Rectal smooth muscle tissue (tissue), 1 donor: ENCODE measurements at regions not wholly inside any gene's neighbourhood (a gene's known extent, or its start where the extent isn't known, plus 50 kb on each side); places are given as distances from the start of the nearest gene placed in this dataset.
"Not testable (repeated sequence)": the region's sequence is repeated elsewhere in the genome, so short reads cannot be mapped to it uniquely, and the experiment has no call there.

Experiments
- H3K27ac ChIP-seq: one replicate; pipeline ENCODE4 v1.7.0; 2013; ENCODE audit warnings: low read depth, low read length, inconsistent platforms
- H3K27me3 ChIP-seq: one replicate; pipeline ENCODE4 v1.7.0; 2013; ENCODE audit warnings: low read length; ENCODE audit not compliant: control insufficient read depth, insufficient read depth
- H3K36me3 ChIP-seq: one replicate; pipeline ENCODE4 v1.7.0; 2013; ENCODE audit warnings: low read length; ENCODE audit not compliant: control insufficient read depth, insufficient read depth
- H3K4me1 ChIP-seq: one replicate; pipeline ENCODE4 v1.7.0; 2013; ENCODE audit warnings: low read length; ENCODE audit not compliant: control insufficient read depth, insufficient read depth
- H3K4me3 ChIP-seq: one replicate; pipeline ENCODE4 v1.7.0; 2013; ENCODE audit warnings: low read length
- H3K9ac ChIP-seq: one replicate; pipeline ENCODE4 v1.7.0; 2013; ENCODE audit warnings: low read length

DNA sequence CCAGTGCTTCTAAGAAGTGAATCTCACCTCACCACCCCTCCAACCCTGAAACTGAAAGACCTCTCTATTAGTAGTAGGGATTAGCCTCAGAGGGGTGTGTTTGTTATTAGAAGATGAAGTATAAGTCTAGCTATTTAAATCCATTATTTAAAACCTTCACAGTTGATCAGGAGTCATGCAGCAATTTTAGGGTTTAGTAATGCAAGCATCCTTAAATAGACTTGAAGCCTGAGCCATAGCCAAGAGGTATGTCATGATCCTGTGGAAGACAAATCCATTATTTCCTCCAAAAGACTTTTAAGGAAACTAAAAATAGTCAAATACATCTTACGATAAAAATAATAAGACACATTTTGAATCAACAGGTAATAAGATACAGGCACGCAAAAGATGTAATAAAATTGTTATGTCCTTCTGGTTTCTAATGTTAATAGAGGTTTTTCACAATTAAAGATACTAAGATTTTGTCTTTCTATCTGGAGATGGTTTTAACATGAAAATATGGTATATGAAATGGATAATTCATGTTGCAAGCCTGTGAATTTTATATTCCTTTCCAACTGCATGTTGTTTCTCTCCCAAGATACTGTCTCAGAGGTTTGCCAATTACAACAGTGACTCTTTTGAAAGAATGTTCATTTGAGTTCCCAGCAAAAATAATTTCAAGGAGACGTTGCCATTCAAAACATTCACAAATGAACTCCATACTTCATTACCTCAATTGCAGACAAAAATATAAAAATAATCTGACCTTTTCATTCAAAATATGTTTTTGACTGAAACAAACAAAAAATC is 68.0 kb downstream of the LUZP4 start:
- no peak overlapping the region for H3K27ac ChIP-seq

DNA sequence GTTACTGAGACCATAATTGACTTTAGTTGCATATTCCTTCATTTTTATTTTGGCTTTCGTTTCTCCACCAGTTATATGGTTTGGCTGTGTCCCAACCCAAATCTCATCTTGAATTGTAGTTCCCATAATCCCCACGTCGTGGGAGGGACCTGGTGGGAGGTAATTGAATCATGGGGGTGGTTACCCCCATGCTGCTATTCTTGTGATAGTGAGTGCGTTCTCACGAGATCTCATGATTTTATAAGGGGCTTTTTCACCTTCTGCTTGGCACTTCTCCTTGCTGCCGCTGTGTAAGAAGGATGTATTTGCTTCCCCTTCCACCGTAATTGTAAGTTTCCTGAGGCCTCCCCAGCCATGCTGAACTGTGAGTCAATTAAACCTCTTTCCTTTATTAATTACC is 70.0 kb downstream of the LUZP4 start:
- not testable (repeated sequence) for H3K27me3 ChIP-seq, H3K9ac ChIP-seq, H3K4me3 ChIP-seq, H3K36me3 ChIP-seq, H3K4me1 ChIP-seq, H3K27ac ChIP-seq

More for the DNA sequence above, 68.0 kb downstream of the LUZP4 start:
- H3K9ac ChIP-seq: no peak overlapping the region
- H3K4me1 ChIP-seq: no peaks in the 10 kb centered on the region
- H3K36me3 ChIP-seq: no peaks in the 10 kb centered on the region
- peaks cover 3% of the 10 kb centered on the region for H3K27me3 ChIP-seq
- H3K4me3 ChIP-seq: no peak overlapping the region

DNA sequence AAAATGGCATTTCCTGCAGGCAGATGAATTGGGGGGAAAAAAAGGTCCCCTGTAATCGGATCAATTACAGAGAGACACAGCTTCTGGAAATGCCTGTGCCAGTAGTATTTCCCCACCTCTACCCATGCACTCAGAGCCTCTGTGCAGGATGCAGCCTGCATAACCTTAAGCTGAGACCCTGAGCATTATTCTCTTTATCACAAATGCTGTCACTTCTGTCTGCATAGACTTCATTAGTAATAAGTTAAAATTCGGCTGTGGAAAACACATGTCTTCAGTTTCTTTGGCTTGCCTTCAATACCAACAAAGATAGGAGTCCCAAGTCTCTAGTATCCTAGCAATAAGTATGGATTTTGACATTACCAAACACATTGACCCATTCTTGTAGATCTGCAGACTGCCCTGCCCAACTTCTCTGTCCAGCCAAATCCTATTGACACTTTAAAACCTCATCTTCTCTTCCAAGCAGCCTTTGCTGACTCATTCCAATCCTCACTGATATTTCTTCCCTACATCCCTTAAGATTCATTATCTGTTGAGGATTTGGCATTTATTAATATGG is 70.8 kb downstream of the LUZP4 start:
- Histone ChIP-seq H3K4me1 (no peaks in the 10 kb centered on the region), H3K36me3 (no peaks in the 10 kb centered on the region), H3K27me3 (peaks cover 3% of the 10 kb centered on the region), H3K4me3 (no peak overlapping the region), H3K9ac (no peak overlapping the region), H3K27ac (no peak overlapping the region)

DNA sequence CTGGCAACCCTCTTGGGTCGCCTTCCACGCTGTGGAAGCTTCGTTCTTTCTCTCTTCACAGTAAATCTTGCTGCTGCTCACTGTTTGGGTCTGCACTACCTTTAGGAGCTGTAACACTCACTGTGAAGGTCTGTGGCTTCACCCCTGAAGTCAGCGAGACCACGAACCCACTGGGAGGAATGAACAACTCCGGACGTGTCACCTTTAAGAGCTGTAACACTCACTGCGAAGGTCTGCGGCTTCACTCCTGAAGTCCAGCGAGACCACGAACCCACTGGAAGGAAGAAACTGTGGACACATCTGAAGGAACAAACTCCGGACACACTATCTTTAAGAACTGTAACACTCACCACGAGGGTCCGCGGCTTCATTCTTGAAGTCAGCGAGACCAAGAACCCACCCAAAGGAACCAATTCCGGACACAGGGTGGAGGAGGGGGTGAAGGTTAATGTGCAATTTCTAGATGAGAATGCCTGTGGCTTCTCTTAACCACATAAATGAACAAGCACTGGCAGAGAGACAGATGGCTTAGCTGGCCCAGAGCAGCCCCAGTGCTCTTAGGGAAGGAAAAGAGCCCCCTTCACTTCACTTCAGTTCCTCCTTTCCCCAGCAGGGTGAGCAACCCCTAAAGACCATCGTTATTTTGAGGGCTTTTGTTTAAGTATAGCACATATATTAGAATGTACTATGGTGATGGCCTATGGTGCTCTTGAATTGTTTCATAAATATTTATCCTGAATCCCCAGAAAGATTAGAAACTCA is 73.0 kb downstream of the LUZP4 start:
- H3K4me1 ChIP-seq: no peaks in the 10 kb centered on the region
- H3K36me3 ChIP-seq: no peaks in the 10 kb centered on the region
- no peak overlapping the region for H3K27ac ChIP-seq
- no peak overlapping the region for H3K4me3 ChIP-seq
- no peaks in the 10 kb centered on the region for H3K27me3 ChIP-seq
- H3K9ac ChIP-seq: no peak overlapping the region

DNA sequence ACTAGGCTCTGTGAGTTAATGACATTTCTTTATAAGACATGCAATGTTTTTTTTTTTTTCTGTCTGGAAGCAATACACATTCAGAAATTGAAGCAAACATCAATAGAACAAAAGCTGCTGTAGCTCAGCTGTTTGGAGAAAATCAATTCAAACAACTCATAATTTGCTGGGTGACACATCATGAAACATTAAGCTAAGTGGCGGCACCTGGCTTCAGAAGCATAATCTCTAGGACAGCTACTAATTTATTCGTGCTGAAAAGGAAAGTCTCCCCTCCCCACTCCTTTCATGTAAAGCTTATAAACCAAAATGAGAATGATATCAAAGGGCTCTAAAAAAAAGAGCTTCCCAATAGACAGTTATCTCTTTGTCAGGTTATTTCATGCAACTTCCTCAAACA is 73.9 kb downstream of the LUZP4 start:
- Histone ChIP-seq H3K27ac (no peak overlapping the region), H3K27me3 (no peaks in the 10 kb centered on the region), H3K9ac (no peak overlapping the region), H3K36me3 (no peaks in the 10 kb centered on the region), H3K4me3 (no peak overlapping the region), H3K4me1 (no peaks in the 10 kb centered on the region)

DNA sequence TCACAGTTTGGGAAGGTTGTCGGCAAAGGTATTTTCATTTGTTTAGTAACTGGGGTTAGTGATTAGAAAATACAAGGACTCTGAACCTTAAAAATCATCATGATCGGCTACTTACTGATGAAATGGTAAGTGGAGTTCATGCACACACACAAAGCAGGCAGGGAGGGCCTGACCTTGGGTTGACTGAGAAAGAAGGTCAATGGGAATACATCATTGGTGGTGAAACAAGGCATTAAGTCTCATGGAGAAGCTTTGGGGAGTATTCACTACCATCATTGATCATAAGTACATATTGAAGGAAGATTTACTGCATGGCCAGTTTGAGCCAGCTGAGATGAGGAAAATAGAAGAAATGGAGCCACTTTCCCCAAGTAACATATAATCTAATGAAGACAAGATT is 74.4 kb downstream of the LUZP4 start:
- Histone ChIP-seq H3K9ac (no peak overlapping the region), H3K27me3 (no peaks in the 10 kb centered on the region), H3K27ac (no peak overlapping the region), H3K4me3 (no peak overlapping the region), H3K36me3 (no peaks in the 10 kb centered on the region), H3K4me1 (no peaks in the 10 kb centered on the region)

DNA sequence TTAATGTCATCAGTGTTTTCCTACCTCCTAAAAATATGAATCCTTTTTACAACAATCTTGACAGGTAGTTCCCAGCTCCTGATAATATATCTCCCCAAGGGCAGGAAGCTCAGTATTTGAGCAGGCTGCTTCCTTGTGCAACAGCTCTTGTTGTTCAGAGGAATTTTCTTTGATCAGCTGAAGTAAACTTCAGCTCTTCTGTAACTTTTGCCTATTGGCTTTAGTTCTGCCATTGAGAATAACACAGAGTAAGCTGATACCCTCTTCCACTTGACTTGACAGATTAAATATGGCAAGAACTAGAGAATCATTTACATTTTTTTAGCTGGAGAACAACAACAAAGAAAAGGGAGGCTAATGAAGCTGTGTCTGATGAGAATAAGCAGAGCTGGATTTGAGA is 75.2 kb downstream of the LUZP4 start:
- no peaks in the 10 kb centered on the region for H3K27me3 ChIP-seq
- H3K27ac ChIP-seq: no peak overlapping the region
- H3K9ac ChIP-seq: no peak overlapping the region
- no peaks in the 10 kb centered on the region for H3K4me1 ChIP-seq
- no peaks in the 10 kb centered on the region for H3K36me3 ChIP-seq
- H3K4me3 ChIP-seq: no peak overlapping the region

DNA sequence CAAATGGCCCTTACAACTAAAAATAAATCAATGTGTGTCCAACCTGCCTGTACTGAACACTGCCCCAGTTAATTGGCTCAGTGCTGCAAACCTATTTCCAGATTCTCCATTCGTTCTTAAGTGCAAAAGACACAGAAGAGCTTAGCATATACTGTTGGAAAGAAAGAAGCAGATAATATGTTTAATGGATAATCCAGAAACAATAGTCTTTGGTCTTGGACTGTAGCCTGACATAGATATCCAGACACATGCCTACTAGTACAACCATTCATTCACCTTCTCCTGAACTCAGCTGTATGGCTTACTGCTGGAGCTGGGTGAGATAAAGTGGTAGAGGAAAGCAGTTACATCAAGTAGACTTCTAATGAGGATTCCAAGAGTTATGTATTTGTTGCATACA is 77.0 kb downstream of the LUZP4 start:
- Histone ChIP-seq H3K4me3 (no peak overlapping the region), H3K9ac (no peak overlapping the region), H3K4me1 (no peaks in the 10 kb centered on the region), H3K36me3 (no peaks in the 10 kb centered on the region), H3K27ac (no peak overlapping the region), H3K27me3 (no peaks in the 10 kb centered on the region)

DNA sequence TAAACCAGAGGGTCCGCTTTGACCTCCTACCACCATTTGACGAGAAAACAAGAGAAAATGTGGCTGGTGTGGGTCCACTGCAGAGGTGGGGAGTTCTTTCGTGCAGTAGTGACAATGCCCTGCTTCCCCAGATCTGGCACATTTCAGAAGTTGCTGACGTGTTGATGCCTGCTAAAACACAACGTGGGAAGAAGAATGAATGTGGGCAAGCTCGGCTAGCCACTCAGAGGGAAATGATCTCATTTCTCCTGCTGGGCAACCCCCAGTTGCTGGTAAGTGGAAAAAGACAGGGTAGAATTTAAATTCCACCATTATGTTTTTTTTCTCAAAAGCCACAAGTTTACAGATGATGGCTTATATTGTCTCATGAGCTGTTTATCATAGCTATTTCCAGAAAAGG is 77.9 kb downstream of the LUZP4 start:
- Histone ChIP-seq H3K4me1 (no peaks in the 10 kb centered on the region), H3K36me3 (no peaks in the 10 kb centered on the region), H3K9ac (no peak overlapping the region), H3K27ac (no peak overlapping the region), H3K4me3 (no peak overlapping the region), H3K27me3 (no peaks in the 10 kb centered on the region)

DNA sequence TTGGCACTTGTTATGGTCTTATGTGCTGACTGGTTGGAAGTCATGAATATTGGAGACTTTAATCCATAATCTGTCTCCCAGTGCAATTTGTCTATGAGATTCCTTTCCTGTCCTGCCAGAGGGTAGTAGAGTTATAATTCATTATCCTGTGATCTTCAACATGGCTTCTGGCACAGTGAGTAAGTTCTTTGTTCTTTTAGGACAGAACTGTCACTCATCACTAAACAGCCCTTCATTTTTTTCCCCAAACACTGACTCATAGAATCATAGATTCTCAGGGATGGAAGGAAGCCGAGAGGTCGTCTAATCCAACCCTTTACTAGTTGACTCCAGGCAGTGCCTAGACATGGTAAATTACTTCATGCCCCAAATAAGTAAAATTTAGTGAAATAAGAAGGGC is 78.4 kb downstream of the LUZP4 start:
- Histone ChIP-seq H3K36me3 (no peaks in the 10 kb centered on the region), H3K27me3 (no peaks in the 10 kb centered on the region), H3K4me1 (no peaks in the 10 kb centered on the region), H3K9ac (no peak overlapping the region), H3K4me3 (no peak overlapping the region), H3K27ac (no peak overlapping the region)

DNA sequence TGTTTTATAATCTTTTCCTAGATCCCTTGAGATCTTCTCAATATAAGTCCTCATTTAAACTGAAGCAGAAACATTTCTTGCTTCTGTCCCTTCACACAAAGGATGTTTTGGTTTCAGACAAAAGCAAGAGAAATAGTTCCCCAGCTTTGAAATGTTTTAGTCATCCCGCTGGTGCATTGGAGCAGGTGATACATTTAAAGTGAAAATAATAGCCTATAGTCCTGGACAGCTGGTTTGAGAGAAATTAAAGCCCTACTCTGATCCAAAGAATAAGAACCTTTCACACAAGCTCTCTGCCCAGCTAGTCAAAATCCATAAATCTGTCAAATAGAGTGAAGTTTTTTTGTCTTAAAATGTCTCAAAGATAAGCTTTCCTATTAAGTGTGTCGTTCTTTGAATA is 79.4 kb downstream of the LUZP4 start:
- Histone ChIP-seq H3K27ac (no peak overlapping the region), H3K27me3 (no peaks in the 10 kb centered on the region), H3K4me1 (no peaks in the 10 kb centered on the region), H3K4me3 (no peak overlapping the region), H3K9ac (no peak overlapping the region), H3K36me3 (no peaks in the 10 kb centered on the region)

DNA sequence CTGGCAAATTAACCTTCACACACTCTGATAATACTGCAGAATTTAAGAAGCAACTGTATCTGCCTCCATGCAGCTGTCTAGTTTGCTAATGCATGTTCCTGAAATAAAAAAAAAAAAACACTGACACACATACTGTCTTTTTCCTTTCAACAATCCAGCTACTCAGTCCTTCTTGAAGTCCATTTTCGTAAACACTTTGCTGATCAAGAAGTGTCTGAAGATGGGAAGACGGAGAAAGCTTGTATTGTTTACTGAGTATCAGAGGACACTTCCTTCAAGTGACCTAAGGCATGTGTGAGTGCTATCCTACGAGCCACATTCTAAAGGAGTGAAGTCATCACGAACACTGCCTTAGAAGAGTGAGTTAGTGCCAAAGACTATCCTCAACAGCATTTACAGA is 82.6 kb downstream of the LUZP4 start:
- H3K27me3 ChIP-seq: no peaks in the 10 kb centered on the region
- H3K4me1 ChIP-seq: no peaks in the 10 kb centered on the region
- H3K9ac ChIP-seq: no peak overlapping the region
- H3K4me3 ChIP-seq: no peak overlapping the region
- H3K27ac ChIP-seq: no peak overlapping the region
- no peaks in the 10 kb centered on the region for H3K36me3 ChIP-seq
